ENCODE measurements at regions not wholly inside any gene's neighbourhood (a gene's known extent, or its start where the extent isn't known, plus 50 kb on each side); places are given as distances from the start of the nearest gene placed in this dataset.

DNA sequence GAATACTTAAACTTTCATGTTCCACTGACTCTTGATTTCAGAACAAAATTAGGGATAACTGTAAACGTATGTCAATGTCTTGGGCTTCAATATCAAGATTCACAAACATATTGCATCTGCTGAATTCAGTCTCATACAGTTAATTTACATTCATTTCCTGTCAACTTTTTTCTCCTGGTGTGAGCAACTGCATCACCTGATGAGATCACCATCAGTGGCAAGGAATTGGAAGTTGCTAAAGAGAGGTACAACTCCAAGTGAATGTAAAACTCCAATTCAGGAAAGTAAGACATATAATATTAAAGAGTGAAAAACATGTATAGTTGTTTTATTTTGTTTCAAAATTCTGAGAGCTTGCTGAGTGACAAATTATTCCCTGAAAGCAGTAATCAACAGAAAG lies 1336.2 kb upstream of the C9orf72 start:
- dilution Hi-C loops (cut with HindIII; ENCODE audit: low sequenced_read_pairs, unreplicated experiment), result no loop called here
- Histone ChIP-seq H2AFZ (replicated peaks; ENCODE audit: low read length, poor library complexity) (no peak overlapping the region), H3K9me1 (ENCODE audit: insufficient read depth, low read length) (no peaks in the 10 kb centered on the region), H3K14ac (replicated peaks; ENCODE audit: low read depth, low read length) (no peak overlapping the region), H4K8ac (ENCODE audit: low read depth in 2 of 2, low read length in 2 of 2) (no peak overlapping the region), H4K20me1 (ENCODE audit: insufficient read depth, low read length) (no peaks in the 10 kb centered on the region), H3K4me1 (ENCODE audit: control insufficient read depth, insufficient read depth, low read length) (no peaks in the 10 kb centered on the region), H3K4me3 (ENCODE audit: insufficient read depth, low read depth, low read length) (no peak overlapping the region), H2BK15ac (ENCODE audit: low read depth, low read length) (no peak overlapping the region), H2BK120ac (ENCODE audit: low read depth, low read length) (no peak overlapping the region), H3K27me3 (ENCODE audit: control insufficient read depth, insufficient read depth, low read length) (no peaks in the 10 kb centered on the region), H2BK20ac (ENCODE audit: low read depth, low read length) (no peak overlapping the region), H2BK5ac (ENCODE audit: low read depth, low read length, poor library complexity, severe bottlenecking) (no peak overlapping the region), H3K4me2 (ENCODE audit: low read depth, low read length) (no peak overlapping the region), H2AK5ac (ENCODE audit: low read depth, low read length) (no peak overlapping the region), H3K27ac (ENCODE audit: insufficient read depth, low read length) (no peak overlapping the region), H3K9ac (ENCODE audit: low read depth, low read length) (no peak overlapping the region), H4K5ac (ENCODE audit: low read depth, low read length) (no peak overlapping the region), H3K56ac (ENCODE audit: extremely low read depth, insufficient read depth, low read length) (no peak overlapping the region), H3K4ac (ENCODE audit: low read depth, low read length) (no peak overlapping the region), H3K79me1 (ENCODE audit: low read depth in 1 of 2, low read length in 2 of 2) (no peaks in the 10 kb centered on the region), H2AK9ac (replicated peaks; ENCODE audit: low read depth, low read length, poor library complexity) (no peak overlapping the region), H3K36me3 (ENCODE audit: control insufficient read depth, insufficient read depth, low read length) (no peaks in the 10 kb centered on the region), H3K23ac (ENCODE audit: low read depth, low read length) (no peak overlapping the region), H4K91ac (ENCODE audit: insufficient read depth, low read depth, low read length) (no peak overlapping the region), H3K18ac (ENCODE audit: low read depth, low read length) (no peak overlapping the region), H3K9me3 (ENCODE audit: control insufficient read depth, insufficient read depth, low read length) (no peaks in the 10 kb centered on the region)
- WGBS, 2 experiments (ENCODE audit: extremely low coverage in 2 of 2, insufficient read length in 1 of 2), result no CpG with 5 or more reads among the region's 1 CpG
- in situ Hi-C loops (cut with MboI; ENCODE audit: low sequenced_read_pairs), result no loop called here
- ATAC-seq (ENCODE audit: low read depth), result no peak
- BruUV-seq (replicated peaks), result no TSS peak
- POLR2A ChIA-PET (ENCODE audit: unreplicated experiment), result no interaction called here
- intact Hi-C loops (cut with micrococcal nuclease), result no loop called here
- CTCF ChIA-PET, result no interaction called here
- TF ChIP-seq, protein P1, sequence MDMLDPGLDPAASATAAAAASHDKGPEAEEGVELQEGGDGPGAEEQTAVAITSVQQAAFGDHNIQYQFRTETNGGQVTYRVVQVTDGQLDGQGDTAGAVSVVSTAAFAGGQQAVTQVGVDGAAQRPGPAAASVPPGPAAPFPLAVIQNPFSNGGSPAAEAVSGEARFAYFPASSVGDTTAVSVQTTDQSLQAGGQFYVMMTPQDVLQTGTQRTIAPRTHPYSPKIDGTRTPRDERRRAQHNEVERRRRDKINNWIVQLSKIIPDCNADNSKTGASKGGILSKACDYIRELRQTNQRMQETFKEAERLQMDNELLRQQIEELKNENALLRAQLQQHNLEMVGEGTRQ (IDR thresholded peaks at IDR 0.05; ENCODE audit: low read depth, low read length), result no peak
- TF ChIP-seq, protein P2, sequence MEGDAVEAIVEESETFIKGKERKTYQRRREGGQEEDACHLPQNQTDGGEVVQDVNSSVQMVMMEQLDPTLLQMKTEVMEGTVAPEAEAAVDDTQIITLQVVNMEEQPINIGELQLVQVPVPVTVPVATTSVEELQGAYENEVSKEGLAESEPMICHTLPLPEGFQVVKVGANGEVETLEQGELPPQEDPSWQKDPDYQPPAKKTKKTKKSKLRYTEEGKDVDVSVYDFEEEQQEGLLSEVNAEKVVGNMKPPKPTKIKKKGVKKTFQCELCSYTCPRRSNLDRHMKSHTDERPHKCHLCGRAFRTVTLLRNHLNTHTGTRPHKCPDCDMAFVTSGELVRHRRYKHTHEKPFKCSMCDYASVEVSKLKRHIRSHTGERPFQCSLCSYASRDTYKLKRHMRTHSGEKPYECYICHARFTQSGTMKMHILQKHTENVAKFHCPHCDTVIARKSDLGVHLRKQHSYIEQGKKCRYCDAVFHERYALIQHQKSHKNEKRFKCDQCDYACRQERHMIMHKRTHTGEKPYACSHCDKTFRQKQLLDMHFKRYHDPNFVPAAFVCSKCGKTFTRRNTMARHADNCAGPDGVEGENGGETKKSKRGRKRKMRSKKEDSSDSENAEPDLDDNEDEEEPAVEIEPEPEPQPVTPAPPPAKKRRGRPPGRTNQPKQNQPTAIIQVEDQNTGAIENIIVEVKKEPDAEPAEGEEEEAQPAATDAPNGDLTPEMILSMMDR (conservative IDR thresholded peaks at IDR 0.05; ENCODE audit: low read depth, low read length), result no peak
- TF ChIP-seq CHD1 (IDR thresholded peaks at IDR 0.05; ENCODE audit: low read depth, low read length), result no peak
- no peak for TF ChIP-seq RAD21 (IDR thresholded peaks at IDR 0.05; ENCODE audit: low read length)
- no peak for TF ChIP-seq NFE2L2 (IDR thresholded peaks at IDR 0.05; ENCODE audit: low read depth, low read length)
- no peak for TF ChIP-seq SMC3 (IDR thresholded peaks at IDR 0.05; ENCODE audit: low read depth, low read length)
- no peak for TF ChIP-seq MXI1 (IDR thresholded peaks at IDR 0.05; ENCODE audit: borderline replicate concordance, low read depth, low read length)
- TF ChIP-seq POLR2A (IDR thresholded peaks at IDR 0.05; ENCODE audit: low read depth, low read length), result no peak
- TF ChIP-seq MAZ (IDR thresholded peaks at IDR 0.05; ENCODE audit: borderline replicate concordance, low read depth, low read length), result no peak
- TF ChIP-seq BHLHE40 (IDR thresholded peaks at IDR 0.05; ENCODE audit: low read depth, low read length), result no peak
- no peak for DNase-seq
